GM18868 (cell line): ENCODE measurements at regions not wholly inside any gene's neighbourhood (a gene's known extent, or its start where the extent isn't known, plus 50 kb on each side); places are given as distances from the start of the nearest gene placed in this dataset.

Experiments
- ATAC-seq: cut with Tn5 transposase; IDR thresholded peaks from one replicate; pipeline ENCODE4 v1.9.1; 2021; ENCODE audit warnings: mild to moderate bottlenecking, moderate library complexity; ENCODE audit not compliant: unreplicated experiment

GRCh38 chr4:19727141-19727540 is 524.6 kb upstream of the SLIT2 start:
- no peak for ATAC-seq

GRCh38 chr4:19725130-19725529 is 526.6 kb upstream of the SLIT2 start:
- no peak for ATAC-seq

- ATAC-seq, result no peak
Measured at GRCh38 chr4:19722404-19722803, 529.3 kb upstream of the SLIT2 start.

- no peak for ATAC-seq
Measured at GRCh38 chr4:19721587-19721986, 530.1 kb upstream of the SLIT2 start.

- no peak for ATAC-seq
Measured at GRCh38 chr4:19720610-19721009, 531.1 kb upstream of the SLIT2 start.

- ATAC-seq, result no peak
Measured at GRCh38 chr4:19720190-19720589, 531.5 kb upstream of the SLIT2 start.

- no peak for ATAC-seq
Measured at GRCh38 chr4:19711871-19712270, 539.8 kb upstream of the SLIT2 start.

- no peak for ATAC-seq
Measured at GRCh38 chr4:19707876-19708275, 543.8 kb upstream of the SLIT2 start.

- no peak for ATAC-seq
Measured at GRCh38 chr4:19703391-19703790, 548.3 kb upstream of the SLIT2 start.

GRCh38 chr4:19700992-19701391 is 550.7 kb upstream of the SLIT2 start:
- no peak for ATAC-seq

GRCh38 chr4:19698961-19699360 is 552.7 kb upstream of the SLIT2 start:
- ATAC-seq, result no peak

- no peak for ATAC-seq
Measured at GRCh38 chr4:19694812-19695211, 556.9 kb upstream of the SLIT2 start.

- no peak for ATAC-seq
Measured at GRCh38 chr4:19693936-19694570, 557.7 kb upstream of the SLIT2 start.

GRCh38 chr4:19689511-19689910 is 562.2 kb upstream of the SLIT2 start:
- ATAC-seq, result no peak

GRCh38 chr4:19686456-19686855 is 565.2 kb upstream of the SLIT2 start:
- ATAC-seq, result no peak

- ATAC-seq, result no peak
Measured at GRCh38 chr4:19684084-19684483, 567.6 kb upstream of the SLIT2 start.

- ATAC-seq, result no peak
Measured at GRCh38 chr4:19683426-19683825, 568.3 kb upstream of the SLIT2 start.

- ATAC-seq, result no peak
Measured at GRCh38 chr4:19677211-19677610, 574.5 kb upstream of the SLIT2 start.

GRCh38 chr4:19675172-19675811 is 576.4 kb upstream of the SLIT2 start:
- peak; percentile 82 for ATAC-seq

GRCh38 chr4:19659101-19659500 is 592.6 kb upstream of the SLIT2 start:
- no peak for ATAC-seq

GRCh38 chr4:19657856-19658255 is 593.8 kb upstream of the SLIT2 start:
- ATAC-seq, result no peak

GRCh38 chr4:19655666-19656065 is 596.0 kb upstream of the SLIT2 start:
- ATAC-seq, result no peak
